ENCODE measurements at regions not wholly inside any gene's neighbourhood (a gene's known extent, or its start where the extent isn't known, plus 50 kb on each side); places are given as distances from the start of the nearest gene placed in this dataset.
A peak's percentile ranks its signal among the peaks of the same experiment; 100 is the strongest.

GRCh38 chr3:30393079-30393478 lies 213.3 kb upstream of the TGFBR2 start:
- ChIA-PET CTCF (no interaction called here), POLR2A (no interaction called here)
- intact Hi-C loops (cut with micrococcal nuclease; ENCODE audit: unreplicated experiment) = no loop called here
- no TSS peak for BruUV-seq (replicated peaks)
- Mint-ChIP-seq H3K9me3 (ENCODE audit: unreplicated experiment) (peaks cover 43% of the 10 kb centered on the region), H3K4me3 (ENCODE audit: unreplicated experiment) (no peak overlapping the region), H3K36me3 (ENCODE audit: insufficient read depth, unreplicated experiment) (no peaks in the 10 kb centered on the region), H3K4me1 (ENCODE audit: low read depth, unreplicated experiment) (no peaks in the 10 kb centered on the region), H3K27ac (ENCODE audit: unreplicated experiment) (no peak overlapping the region), H3K27me3 (ENCODE audit: insufficient read depth, unreplicated experiment) (no peaks in the 10 kb centered on the region)
- H3K27me3 ChIP-seq (replicated peaks; ENCODE audit: control insufficient read depth, insufficient read depth, low read length) = no peaks in the 10 kb centered on the region
- TF ChIP-seq CTCF (IDR thresholded peaks at IDR 0.05; ENCODE audit: insufficient read depth in 1 of 2, low read depth in 1 of 2, low read length in 1 of 2, severe bottlenecking in 1 of 2, unreplicated experiment in 1 of 2) = no peak
- no peaks in the 10 kb centered on the region for H3K9me3 ChIP-seq
- H3K36me3 ChIP-seq (ENCODE audit: control insufficient read depth, insufficient read depth, low read length) = no peaks in the 10 kb centered on the region
- no peak for DNase-seq
- H3K4me3 ChIP-seq (ENCODE audit: low read depth, low read length) = no peak overlapping the region
- H3K4me1 ChIP-seq = no peaks in the 10 kb centered on the region

GRCh38 chr3:30397030-30397429 lies 209.4 kb upstream of the TGFBR2 start:
- TF ChIP-seq CTCF (IDR thresholded peaks at IDR 0.05; ENCODE audit: insufficient read depth in 1 of 2, low read depth in 1 of 2, low read length in 1 of 2, severe bottlenecking in 1 of 2, unreplicated experiment in 1 of 2) = no peak
- BruUV-seq (replicated peaks) = no TSS peak
- Histone ChIP-seq H3K9me3 (no peaks in the 10 kb centered on the region), H3K4me1 (no peaks in the 10 kb centered on the region), H3K36me3 (ENCODE audit: control insufficient read depth, insufficient read depth, low read length) (no peaks in the 10 kb centered on the region), H3K27me3 (replicated peaks; ENCODE audit: control insufficient read depth, insufficient read depth, low read length) (no peaks in the 10 kb centered on the region), H3K4me3 (ENCODE audit: low read depth, low read length) (no peak overlapping the region)
- intact Hi-C loops (cut with micrococcal nuclease; ENCODE audit: unreplicated experiment) = no loop called here
- ChIA-PET CTCF (no interaction called here), POLR2A (no interaction called here)
- DNase-seq = no peak
- Mint-ChIP-seq H3K27ac (ENCODE audit: unreplicated experiment) (no peak overlapping the region), H3K27me3 (ENCODE audit: insufficient read depth, unreplicated experiment) (no peaks in the 10 kb centered on the region), H3K4me1 (ENCODE audit: low read depth, unreplicated experiment) (no peaks in the 10 kb centered on the region), H3K4me3 (ENCODE audit: unreplicated experiment) (no peak overlapping the region), H3K9me3 (ENCODE audit: unreplicated experiment) (peaks cover 41% of the 10 kb centered on the region), H3K36me3 (ENCODE audit: insufficient read depth, unreplicated experiment) (no peaks in the 10 kb centered on the region)

- BruUV-seq (replicated peaks) = no TSS peak
- Mint-ChIP-seq H3K27me3 (ENCODE audit: insufficient read depth, unreplicated experiment) (no peaks in the 10 kb centered on the region), H3K4me3 (ENCODE audit: unreplicated experiment) (no peak overlapping the region), H3K27ac (ENCODE audit: unreplicated experiment) (peak overlapping the region; percentile 58), H3K36me3 (ENCODE audit: insufficient read depth, unreplicated experiment) (no peaks in the 10 kb centered on the region), H3K4me1 (ENCODE audit: low read depth, unreplicated experiment) (no peaks in the 10 kb centered on the region), H3K9me3 (ENCODE audit: unreplicated experiment) (peaks cover 23% of the 10 kb centered on the region)
- intact Hi-C loops (cut with micrococcal nuclease; ENCODE audit: unreplicated experiment) = no loop called here
- POLR2A ChIA-PET = no interaction called here
- Histone ChIP-seq H3K4me1 (no peaks in the 10 kb centered on the region), H3K9me3 (no peaks in the 10 kb centered on the region), H3K4me3 (ENCODE audit: low read depth, low read length) (no peak overlapping the region), H3K36me3 (ENCODE audit: control insufficient read depth, insufficient read depth, low read length) (no peaks in the 10 kb centered on the region), H3K27me3 (replicated peaks; ENCODE audit: control insufficient read depth, insufficient read depth, low read length) (no peaks in the 10 kb centered on the region)
- CTCF ChIA-PET = no interaction called here
- DNase-seq = no peak
- no peak for TF ChIP-seq CTCF (IDR thresholded peaks at IDR 0.05; ENCODE audit: insufficient read depth in 1 of 2, low read depth in 1 of 2, low read length in 1 of 2, severe bottlenecking in 1 of 2, unreplicated experiment in 1 of 2)
Observed at GRCh38 chr3:30399394-30400181, 206.8 kb upstream of the TGFBR2 start.

All from Caco-2 (cell line).